Left lung (tissue), 4 donors: ENCODE measurements at regions not wholly inside any gene's neighbourhood (a gene's known extent, or its start where the extent isn't known, plus 50 kb on each side); places are given as distances from the start of the nearest gene placed in this dataset.

Experiments used
- ATAC-seq: fragments of 200-7000 bp; cut with Tn5 transposase; one replicate; pipeline ENCODE4 v1.9.1; 2020; ENCODE audit warnings: moderate library complexity
- DNase-seq, 4 donors: peaks; one replicate each; pipeline ENCODE4 v3.0.0-alpha.2; 2013 to 2020
- H3K27ac ChIP-seq, 2 donors: fragments of 200-600 bp; sonication (generic) in 1 of 2; one replicate each; pipeline versions ENCODE4 v1.5.0 to v1.8.0; 2020 to 2021
- H3K27me3 ChIP-seq, 2 donors: fragments of 200-600 bp; sonication (generic) in 1 of 2; one replicate each; pipeline versions ENCODE4 v1.5.0 to v1.8.0; 2020 to 2021
- H3K36me3 ChIP-seq, 2 donors: fragments of 200-600 bp; sonication (generic) in 1 of 2; one replicate each; pipeline versions ENCODE4 v1.5.0 to v1.8.0; 2020 to 2021
- H3K4me1 ChIP-seq, 2 donors: fragments of 200-600 bp; one replicate each; pipeline ENCODE4 v1.8.0; 2021
- H3K4me3 ChIP-seq, 2 donors: fragments of 200-600 bp; sonication (generic) in 1 of 2; one replicate each; pipeline versions ENCODE4 v1.5.0 to v1.8.0; 2020 to 2021; ENCODE audit warnings: mild to moderate bottlenecking in 1 of 2
- H3K9me3 ChIP-seq, 2 donors: fragments of 200-600 bp; sonication (generic) in 1 of 2; one replicate each; pipeline versions ENCODE4 v1.5.0 to v1.8.0; 2020 to 2021
- intact Hi-C, 2 donors: fragments of 100-400 bp; cut with DNase I; formaldehyde crosslinking; loops; one replicate each; pipeline versions ENCODE4 v1.11.2 to v1.14.2; 2022
- TF ChIP-seq, protein P1 (sequence below), 2 donors: fragments of 200-600 bp; sonication (generic) in 1 of 2; IDR thresholded peaks; one replicate each; pipeline versions ENCODE4 v1.5.0 to v1.8.0; 2021; ENCODE audit warnings: antibody characterized with exemption in 2 of 2
- donor health status: DM: no; HTN: yes; CAD: no.
- donor health status: DM: no; HTN: no; CAD: no.

DNA sequence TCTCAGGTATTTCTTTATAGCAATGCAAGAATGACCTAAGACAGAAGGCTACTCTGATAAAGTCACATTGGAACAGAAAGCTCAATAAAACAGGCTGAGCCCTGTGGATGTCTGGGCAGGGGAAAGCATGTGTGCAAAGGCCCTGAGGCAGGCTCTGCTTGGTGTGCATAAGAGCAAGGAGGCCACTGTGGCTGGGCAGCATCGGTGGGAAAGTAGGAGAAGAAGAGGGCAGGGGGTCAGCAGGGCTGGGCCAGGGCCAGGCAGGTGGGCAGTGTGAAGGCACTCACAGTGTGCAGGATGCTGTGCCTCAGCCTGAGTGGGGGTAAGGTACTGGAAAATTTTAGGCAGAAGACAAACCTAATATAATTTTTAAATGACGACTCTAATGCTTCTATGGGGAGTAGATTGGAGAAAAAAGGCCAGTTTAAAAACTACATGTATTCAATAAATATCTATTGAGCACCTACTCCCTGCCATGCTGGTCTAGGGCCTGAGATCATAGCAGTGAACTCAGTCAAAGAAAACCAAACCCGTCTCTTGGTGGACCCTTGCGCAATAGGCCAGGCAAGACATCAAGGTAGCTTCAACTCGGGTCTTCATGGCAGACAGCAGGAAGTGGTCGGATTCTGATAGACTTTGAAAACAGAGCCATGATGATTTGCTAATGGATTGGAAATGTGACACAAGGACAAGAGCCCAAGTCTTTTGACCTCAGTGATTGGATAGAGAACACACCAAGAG is 572.3 kb downstream of the TCERG1L start:
- Histone ChIP-seq H3K4me1 (no peaks in the 10 kb centered on the region), H3K4me3 (no peak overlapping the region), H3K36me3 (no peaks in the 10 kb centered on the region), H3K27ac (no peak overlapping the region), H3K9me3 (no peaks in the 10 kb centered on the region), H3K27me3 (peaks cover 0 to 15% of the 10 kb centered on the region in 2 donors)
- DNase-seq = no peak
- TF ChIP-seq, protein P1, sequence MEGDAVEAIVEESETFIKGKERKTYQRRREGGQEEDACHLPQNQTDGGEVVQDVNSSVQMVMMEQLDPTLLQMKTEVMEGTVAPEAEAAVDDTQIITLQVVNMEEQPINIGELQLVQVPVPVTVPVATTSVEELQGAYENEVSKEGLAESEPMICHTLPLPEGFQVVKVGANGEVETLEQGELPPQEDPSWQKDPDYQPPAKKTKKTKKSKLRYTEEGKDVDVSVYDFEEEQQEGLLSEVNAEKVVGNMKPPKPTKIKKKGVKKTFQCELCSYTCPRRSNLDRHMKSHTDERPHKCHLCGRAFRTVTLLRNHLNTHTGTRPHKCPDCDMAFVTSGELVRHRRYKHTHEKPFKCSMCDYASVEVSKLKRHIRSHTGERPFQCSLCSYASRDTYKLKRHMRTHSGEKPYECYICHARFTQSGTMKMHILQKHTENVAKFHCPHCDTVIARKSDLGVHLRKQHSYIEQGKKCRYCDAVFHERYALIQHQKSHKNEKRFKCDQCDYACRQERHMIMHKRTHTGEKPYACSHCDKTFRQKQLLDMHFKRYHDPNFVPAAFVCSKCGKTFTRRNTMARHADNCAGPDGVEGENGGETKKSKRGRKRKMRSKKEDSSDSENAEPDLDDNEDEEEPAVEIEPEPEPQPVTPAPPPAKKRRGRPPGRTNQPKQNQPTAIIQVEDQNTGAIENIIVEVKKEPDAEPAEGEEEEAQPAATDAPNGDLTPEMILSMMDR (IDR thresholded peaks at IDR 0.05) = no peak
- intact Hi-C loops = no loop called here
- no peak for ATAC-seq

DNA sequence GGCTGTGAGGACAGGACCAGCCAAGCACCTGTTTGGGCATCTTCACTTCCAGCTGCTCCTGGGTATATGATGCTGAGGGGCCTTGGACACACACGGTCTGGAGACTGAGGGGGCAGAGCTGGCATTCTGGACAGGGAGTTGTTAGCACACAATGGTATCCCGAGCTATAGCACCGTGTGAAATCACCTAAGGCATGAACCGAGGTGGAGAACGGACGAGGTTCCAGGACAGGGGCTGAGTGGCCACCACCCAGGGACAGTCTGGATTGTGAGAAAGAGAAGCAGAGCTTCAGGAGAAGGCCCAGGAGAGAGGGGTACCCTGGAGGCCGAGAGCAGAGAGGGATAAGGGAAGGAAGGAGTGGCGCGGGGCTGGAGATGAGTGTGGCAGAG is 571.8 kb downstream of the TCERG1L start:
- TF ChIP-seq, protein P1 (IDR thresholded peaks at IDR 0.05) = no peak
- no peak for ATAC-seq

DNA sequence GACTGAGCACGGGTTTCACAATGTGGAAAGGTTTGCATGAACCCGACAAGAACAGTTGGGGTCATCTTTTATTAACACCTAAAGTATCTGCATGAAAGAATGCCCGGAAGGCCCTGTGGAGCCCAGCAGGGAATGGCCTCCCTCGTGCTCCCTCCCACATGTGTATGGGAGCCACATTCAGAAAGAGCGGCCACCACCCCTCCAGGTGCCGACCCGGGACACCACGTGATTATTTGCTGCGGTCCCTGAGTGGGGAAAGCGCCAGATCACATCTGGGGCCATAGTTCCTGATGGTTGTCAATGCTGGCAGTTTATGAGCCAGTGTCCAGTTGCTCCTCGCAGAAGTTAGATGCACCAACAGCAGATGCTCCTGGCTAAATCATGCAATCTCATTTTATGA is 571.4 kb downstream of the TCERG1L start:
- peaks cover 0 to 24% of the 10 kb centered on the region in 2 donors for H3K27me3 ChIP-seq

More for the DNA sequence above, 571.8 kb downstream of the TCERG1L start:
- Histone ChIP-seq H3K4me1 (no peaks in the 10 kb centered on the region), H3K27ac (no peak overlapping the region), H3K36me3 (no peaks in the 10 kb centered on the region), H3K9me3 (no peaks in the 10 kb centered on the region), H3K27me3 (peaks cover 0 to 20% of the 10 kb centered on the region in 2 donors), H3K4me3 (no peak overlapping the region)
- intact Hi-C loops = no loop called here
- no peak for DNase-seq

DNA sequence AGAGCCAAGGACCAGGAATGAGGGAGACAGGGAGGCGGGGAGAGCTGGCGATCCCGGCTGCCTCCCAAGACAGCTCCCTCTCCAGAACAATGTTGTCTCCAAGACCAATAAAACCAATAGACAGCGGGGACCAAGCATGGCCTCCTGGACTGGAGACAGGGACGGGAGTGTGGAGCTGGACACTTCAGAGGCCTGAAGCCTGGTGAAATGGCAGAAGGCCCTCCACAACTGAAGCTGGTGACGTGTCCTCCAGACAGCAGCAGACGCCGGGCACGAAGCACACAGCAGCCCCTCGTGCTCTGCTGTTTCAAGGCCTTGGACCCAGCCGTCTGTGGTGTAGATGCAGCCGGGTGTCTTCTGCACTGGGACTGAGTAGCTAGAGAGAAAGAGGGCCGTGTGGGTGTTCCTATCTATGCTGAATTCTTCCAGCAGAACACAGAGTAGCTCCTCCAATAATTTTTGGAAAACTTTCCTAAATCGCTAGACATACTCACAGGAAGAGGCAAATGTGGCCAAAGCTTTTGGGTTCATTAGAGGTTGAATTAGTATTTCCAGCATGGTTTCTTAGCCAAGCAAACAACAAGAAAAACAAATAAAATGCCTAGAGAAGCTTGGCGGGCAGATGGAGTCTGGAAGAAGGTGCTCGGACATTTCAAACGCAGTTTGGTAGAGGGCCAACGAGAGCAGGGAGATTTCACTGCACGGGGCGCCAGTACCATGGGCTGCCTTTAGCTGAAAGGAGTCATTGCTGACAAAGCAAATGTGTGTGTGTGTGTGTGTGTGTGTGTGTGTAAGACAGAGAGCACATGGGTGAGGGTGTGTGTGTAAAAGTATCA is 570.4 kb downstream of the TCERG1L start:
- H3K4me1 ChIP-seq = no peaks in the 10 kb centered on the region
- DNase-seq (no peak), ATAC-seq (no peak)
- no peaks in the 10 kb centered on the region for H3K9me3 ChIP-seq
- TF ChIP-seq, protein P1 (IDR thresholded peaks at IDR 0.05) = no peak
- H3K27me3 ChIP-seq = peaks cover 0 to 32% of the 10 kb centered on the region in 2 donors
- no peak overlapping the region for H3K27ac ChIP-seq
- intact Hi-C loops = no loop called here
- H3K4me3 ChIP-seq = no peak overlapping the region
- H3K36me3 ChIP-seq = no peaks in the 10 kb centered on the region

More for the DNA sequence above, 571.4 kb downstream of the TCERG1L start:
- ATAC-seq (no peak), DNase-seq (no peak)
- Histone ChIP-seq H3K36me3 (no peaks in the 10 kb centered on the region), H3K27ac (no peak overlapping the region), H3K9me3 (no peaks in the 10 kb centered on the region), H3K4me1 (no peaks in the 10 kb centered on the region), H3K4me3 (no peak overlapping the region)
- intact Hi-C loops = no loop called here
- TF ChIP-seq, protein P1 (IDR thresholded peaks at IDR 0.05) = no peak
